ENCODE measurements at regions not wholly inside any gene's neighbourhood (a gene's known extent, or its start where the extent isn't known, plus 50 kb on each side); places are given as distances from the start of the nearest gene placed in this dataset.
A peak's percentile ranks its signal among the peaks of the same experiment; 100 is the strongest.
"Not testable (repeated sequence)": the region's sequence is repeated elsewhere in the genome, so short reads cannot be mapped to it uniquely, and the experiment has no call there.

- DNase-seq: no peak
Measured at GRCh38 chr3:20539666-20540065, 353.7 kb upstream of the SGO1 start.

GRCh38 chr3:20537234-20537633, 351.2 kb upstream of the SGO1 start:
- DNase-seq: no peak

- DNase-seq: no peak
Measured at GRCh38 chr3:20529911-20530310, 343.9 kb upstream of the SGO1 start.

GRCh38 chr3:20528180-20528770, 342.3 kb upstream of the SGO1 start:
- no peak for DNase-seq

GRCh38 chr3:20527368-20527767, 341.4 kb upstream of the SGO1 start:
- DNase-seq: no peak

- no peak for DNase-seq
Measured at GRCh38 chr3:20524328-20524727, 338.3 kb upstream of the SGO1 start.

GRCh38 chr3:20523293-20523692, 337.3 kb upstream of the SGO1 start:
- no peak for DNase-seq

GRCh38 chr3:20517316-20517715, 331.3 kb upstream of the SGO1 start:
- DNase-seq: not testable (repeated sequence)

GRCh38 chr3:20516311-20516710, 330.3 kb upstream of the SGO1 start:
- no peak for DNase-seq

- no peak for DNase-seq
Measured at GRCh38 chr3:20515834-20516233, 329.8 kb upstream of the SGO1 start.

GRCh38 chr3:20511863-20512505, 326.0 kb upstream of the SGO1 start:
- DNase-seq: peak in 1 of 2 experiments; percentile 63

- no peak for DNase-seq
Measured at GRCh38 chr3:20510396-20510795, 324.4 kb upstream of the SGO1 start.

GRCh38 chr3:20503394-20504082, 317.5 kb upstream of the SGO1 start:
- no peak for DNase-seq

- no peak for DNase-seq
Measured at GRCh38 chr3:20490996-20491395, 305.0 kb upstream of the SGO1 start.

- no peak for DNase-seq
Measured at GRCh38 chr3:20488151-20488550, 302.1 kb upstream of the SGO1 start.

- DNase-seq: no peak
Measured at GRCh38 chr3:20484126-20484525, 298.1 kb upstream of the SGO1 start.

GRCh38 chr3:20482350-20482749, 296.3 kb upstream of the SGO1 start:
- DNase-seq: no peak

- DNase-seq: no peak
Measured at GRCh38 chr3:20480786-20481365, 294.9 kb upstream of the SGO1 start.

- no peak for DNase-seq
Measured at GRCh38 chr3:20478436-20478835, 292.4 kb upstream of the SGO1 start.

GRCh38 chr3:20464237-20464636, 278.2 kb upstream of the SGO1 start:
- not testable (repeated sequence) for DNase-seq

- DNase-seq: no peak
Measured at GRCh38 chr3:20462723-20463122, 276.7 kb upstream of the SGO1 start.

- DNase-seq: no peak
Measured at GRCh38 chr3:20462226-20462625, 276.2 kb upstream of the SGO1 start.

GRCh38 chr3:20458994-20459716, 273.1 kb upstream of the SGO1 start:
- DNase-seq: no peak

All from cerebellar nuclear complex (tissue), 1 donor.